NCI-H146 treated with DMSO at 0.1 percent for 48 hours (cell line): ENCODE measurements at regions not wholly inside any gene's neighbourhood (a gene's known extent, or its start where the extent isn't known, plus 50 kb on each side); places are given as distances from the start of the nearest gene placed in this dataset.
"Not testable (repeated sequence)": the region's sequence is repeated elsewhere in the genome, so short reads cannot be mapped to it uniquely, and the experiment has no call there.

Experiments used
- DNase-seq: peaks from one replicate; lab custom pipeline; 2025; ENCODE audit not compliant: unreplicated experiment; lab: John Stamatoyannopoulos, UW

DNA sequence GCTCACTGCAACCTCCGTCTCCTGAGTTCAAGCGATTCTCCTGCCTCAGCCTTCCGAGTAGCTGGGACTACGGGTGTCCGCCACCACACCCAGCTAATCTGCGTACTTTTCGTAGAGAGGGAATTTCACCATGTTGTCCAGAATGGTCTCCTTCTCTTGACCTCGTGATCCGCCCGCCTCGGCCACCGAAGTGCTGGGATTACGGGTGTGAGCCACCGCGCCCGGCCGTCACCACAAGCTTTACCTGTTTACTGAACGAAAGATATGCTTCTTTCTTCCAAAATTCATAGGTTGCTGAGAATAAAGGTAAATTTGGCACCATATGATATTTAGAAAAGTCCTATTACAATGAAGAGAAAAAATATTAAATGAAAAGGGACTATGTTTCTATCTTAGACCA, 333.5 kb upstream of the EPHA6 start:
- no peak for DNase-seq

DNA sequence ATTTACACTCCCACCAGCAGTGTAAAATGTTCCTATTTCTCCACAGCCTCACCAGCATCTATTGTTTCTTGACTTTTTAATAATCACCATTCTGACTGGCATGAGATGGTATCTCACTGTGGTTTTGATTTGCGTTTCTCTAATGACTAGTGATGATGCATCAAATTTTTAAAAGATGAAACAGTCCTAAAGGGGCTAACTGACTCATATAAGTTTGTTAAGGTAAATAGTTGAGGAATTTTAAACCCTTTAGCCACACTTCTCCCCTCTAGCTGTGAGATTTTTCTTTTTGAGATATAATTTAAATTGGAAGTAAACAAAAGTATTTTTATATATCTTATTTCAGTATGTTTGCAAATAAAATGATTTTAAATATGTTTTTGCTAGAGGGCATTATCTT, 331.2 kb upstream of the EPHA6 start:
- DNase-seq = not testable (repeated sequence)

DNA sequence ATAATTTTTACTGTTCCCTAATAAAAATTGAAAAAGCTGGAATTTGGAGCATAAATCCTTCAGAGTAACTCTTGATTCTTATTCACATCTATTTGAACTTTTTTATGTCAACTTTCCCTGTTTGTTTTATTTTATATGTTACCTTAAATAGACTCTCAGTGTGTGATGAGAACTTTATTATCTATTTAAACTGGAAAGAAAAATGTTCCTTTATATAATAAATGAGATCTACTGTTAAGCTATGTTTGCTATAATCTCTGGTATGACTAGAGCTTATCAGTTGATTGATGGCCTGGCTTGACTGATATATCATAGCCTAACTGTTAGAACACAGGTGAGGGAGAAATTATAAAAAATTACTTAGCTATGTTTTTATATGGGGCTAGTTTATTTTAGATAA, 330.6 kb upstream of the EPHA6 start:
- no peak for DNase-seq

DNA sequence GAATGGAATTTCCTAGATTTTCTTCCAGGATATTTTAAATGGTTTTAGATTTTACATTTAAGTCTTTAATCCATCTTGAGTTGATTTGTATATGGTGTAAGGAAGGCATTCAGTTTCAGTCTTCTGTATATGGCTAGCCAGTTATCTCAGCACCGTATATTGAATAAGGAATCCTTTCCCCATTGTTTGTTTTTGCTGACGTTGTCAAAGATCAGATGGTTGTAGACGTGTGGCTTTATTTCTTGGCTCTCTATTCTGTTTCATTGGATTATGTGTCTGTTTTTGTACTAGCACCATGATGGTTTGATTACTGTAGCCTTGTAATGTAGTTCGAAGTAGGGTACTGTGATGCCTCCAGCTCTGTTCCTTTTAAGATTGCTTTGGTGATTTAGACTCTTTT, 325.7 kb upstream of the EPHA6 start:
- no peak for DNase-seq

DNA sequence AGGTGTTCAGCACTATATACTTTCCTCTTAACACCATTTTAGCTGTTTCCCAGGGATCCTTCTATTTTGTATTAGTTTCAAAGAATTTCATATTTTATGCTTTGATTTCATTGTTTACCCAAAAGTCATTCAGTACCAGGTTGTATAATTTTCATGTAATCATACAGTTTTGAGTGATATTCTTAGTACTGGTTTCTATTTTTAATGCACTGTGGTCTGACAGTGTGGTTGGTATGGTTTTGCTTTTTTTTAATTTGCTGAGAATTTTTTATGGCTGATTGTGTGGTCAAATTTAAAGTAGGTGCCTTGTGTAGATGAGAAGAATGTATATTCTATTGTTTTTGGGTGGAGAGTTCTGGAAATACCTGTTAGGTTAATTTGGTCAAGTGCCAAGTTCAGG, 323.4 kb upstream of the EPHA6 start:
- DNase-seq = no peak

DNA sequence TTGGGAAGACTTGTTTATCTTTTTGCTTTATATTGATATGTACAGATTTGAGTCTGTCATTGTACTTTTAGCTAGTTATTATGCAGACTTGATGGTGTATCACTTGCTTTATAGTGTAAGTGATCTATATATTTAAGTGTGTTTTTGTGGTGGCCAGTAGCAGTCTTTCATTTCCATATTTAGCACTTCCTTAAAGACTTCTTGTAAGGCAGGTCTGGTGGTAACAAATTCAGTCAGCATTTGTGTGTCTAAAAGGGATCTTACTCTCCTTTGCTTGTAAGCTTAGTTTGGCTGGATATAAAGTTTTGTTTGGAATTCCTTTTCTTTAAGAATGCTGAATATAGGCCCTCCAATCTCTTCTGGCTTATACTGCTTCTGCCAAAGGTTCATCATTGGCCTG, 322.5 kb upstream of the EPHA6 start:
- no peak for DNase-seq

DNA sequence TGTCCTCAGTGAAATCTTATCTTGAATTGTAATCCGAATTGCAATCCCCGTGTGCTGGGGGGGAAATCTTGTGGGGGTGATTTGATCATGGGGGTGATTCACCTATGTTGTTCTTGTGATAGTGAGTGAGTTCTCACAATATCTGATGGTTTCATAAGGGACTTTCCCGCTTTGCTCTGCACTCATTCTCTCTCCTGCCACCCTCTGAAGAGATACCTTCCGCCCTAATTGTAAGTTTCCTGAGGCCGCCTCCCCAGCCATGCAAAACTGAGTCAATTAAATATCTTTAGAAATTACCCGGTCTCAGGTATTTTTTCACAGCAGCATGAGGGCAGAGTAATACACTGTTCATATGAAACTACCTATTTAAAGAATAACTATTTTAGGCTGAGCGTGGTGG, 304.1 kb upstream of the EPHA6 start:
- DNase-seq = no peak

DNA sequence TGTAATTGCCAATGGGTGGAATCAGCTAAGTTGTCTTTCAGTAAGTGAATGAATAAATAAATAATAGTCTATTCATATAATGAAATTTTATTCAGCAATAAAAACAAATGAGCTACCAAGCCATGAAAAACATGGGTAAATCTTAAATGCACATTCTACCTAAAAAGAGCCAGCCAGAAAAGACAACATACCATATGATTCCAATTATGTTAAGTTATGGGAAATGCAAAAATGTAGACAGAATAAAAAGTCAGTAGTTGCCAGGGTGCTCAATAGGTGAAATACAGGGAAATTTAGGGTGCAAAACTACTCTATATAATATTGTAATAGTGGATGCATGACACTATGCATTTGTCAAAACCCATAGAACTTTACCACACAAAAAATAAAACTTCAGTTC, 277.2 kb upstream of the EPHA6 start:
- DNase-seq = no peak

DNA sequence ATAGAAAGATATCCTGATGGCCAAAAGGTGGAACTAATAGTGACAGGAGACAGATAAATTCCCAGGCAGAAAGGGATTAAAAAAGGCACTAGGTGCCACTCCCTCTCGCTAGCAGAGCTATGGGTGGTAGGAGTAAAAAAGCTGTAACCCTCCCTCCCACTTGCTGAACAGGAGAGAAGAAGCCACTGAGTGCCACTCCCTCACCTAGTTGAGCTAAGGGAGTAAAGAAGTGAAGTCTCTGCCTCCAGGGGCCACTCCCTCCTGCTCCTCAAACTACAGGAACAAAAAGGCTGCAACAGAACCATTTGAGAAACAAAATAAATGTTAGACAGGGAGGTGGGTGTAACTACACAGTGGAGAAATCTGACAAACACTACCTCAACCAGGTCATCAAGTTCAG, 276.2 kb upstream of the EPHA6 start:
- DNase-seq = no peak

DNA sequence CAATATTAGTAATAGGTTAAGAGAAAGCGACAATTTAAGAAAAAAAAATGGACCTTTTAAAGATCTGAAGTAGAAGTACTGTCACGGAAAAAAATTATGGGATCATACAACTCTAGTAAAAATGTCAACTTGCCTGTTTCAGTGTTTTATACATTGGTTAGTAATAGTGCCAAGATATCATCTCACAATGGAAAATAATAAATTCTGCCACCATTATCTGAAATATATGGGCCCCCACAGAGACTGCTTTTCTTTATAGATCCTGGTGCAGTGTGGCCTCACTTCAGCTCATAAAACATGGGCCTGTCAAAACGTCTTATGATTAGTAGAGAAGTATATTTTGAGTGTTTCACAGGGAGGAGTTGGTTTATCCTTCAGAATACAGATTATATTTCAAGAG, 266.3 kb upstream of the EPHA6 start:
- DNase-seq = no peak

DNA sequence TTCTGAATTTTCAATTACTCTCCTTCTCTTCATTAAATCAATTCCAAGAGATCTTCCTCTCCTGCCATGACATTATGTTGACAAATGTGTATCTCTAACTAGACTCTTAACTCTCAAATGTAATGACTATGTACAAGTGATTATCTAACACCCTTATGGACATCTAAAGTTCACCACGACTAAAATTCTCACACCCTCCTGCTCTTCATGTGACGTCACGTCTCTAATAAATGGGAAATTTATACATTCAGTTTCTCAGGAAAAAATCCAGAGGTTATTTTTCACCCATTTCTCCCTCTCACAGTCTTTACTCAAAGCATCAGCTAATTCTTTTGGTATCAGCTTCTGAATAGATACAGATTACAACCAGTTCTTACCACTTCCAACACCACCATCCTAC, 237.5 kb upstream of the EPHA6 start:
- no peak for DNase-seq

DNA sequence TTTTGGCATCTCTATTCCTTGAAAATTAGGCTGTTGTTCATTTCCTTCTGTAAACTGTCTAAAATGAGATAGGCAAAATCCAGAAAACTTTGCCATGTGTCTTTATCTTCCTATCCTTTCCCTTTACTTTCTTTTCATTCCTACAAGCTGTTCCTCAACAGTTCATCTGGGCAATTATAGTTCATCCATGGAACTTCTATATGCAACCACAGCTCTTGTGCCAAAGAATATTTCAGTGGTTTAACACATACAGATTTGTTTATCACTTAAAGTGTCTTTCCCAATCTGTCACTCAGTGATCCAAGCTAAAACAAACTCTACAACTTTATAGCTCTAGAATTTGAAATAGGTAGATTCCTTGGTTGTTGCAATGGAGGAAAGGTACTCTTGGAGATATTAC, 230.3 kb upstream of the EPHA6 start:
- no peak for DNase-seq

DNA sequence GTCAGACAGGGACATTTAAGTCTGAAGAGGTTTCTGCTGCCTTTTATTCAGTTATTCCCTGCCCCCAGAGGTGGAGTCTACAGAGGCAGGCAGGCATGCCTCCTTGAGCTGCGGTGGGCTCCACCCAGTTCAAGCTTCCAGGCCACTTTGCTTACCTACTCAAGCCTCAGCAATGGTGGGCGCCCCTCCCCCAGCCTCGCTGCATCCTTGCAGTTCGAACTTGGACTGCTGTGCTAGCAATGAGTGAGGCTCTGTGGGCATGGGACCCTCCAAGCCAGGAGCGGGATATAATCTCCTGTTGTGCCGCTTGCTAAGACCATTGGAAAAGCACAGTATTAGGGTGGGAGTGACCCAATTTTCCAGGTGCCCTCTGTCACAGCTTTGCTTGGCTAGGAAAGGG, 207.5 kb upstream of the EPHA6 start:
- not testable (repeated sequence) for DNase-seq

DNA sequence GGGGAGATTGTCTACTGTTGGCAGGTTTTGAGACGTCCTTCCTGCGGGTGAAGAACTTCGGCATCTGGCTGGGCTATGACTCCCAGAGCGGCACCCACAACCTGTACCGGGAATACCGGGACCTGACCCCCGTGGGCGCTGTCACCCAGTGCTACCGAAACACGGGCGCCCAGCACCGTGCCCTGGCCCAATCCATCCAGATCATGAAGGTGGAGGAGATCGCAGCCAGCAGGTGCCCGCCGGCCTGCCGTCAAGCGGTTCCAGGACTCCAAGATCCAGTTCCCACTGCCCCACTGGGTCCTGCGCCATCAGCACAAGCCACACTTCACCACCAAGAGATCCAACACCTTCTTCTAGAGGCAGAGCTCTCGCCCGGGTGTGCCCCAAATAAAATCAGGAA, 194.9 kb upstream of the EPHA6 start:
- no peak for DNase-seq

DNA sequence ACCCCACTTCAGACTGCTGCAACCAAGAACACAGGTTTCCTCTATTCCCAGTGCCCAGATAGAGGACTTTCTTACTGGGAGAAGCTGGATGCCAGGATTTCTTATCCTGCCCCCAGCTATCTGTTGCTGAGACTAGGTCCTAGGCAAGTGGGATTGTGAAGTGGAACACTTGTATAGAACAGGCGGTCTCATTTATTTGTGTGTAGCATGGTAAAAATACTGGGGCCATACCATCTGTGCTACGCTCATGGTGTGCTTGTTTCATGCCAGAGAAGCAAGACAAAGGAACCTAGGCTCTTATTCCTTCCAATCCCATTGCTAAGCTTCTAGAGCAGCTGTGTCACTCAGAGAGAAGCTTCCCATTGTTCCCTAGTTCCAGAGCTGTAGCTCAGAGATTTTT, 191.5 kb upstream of the EPHA6 start:
- DNase-seq = no peak

DNA sequence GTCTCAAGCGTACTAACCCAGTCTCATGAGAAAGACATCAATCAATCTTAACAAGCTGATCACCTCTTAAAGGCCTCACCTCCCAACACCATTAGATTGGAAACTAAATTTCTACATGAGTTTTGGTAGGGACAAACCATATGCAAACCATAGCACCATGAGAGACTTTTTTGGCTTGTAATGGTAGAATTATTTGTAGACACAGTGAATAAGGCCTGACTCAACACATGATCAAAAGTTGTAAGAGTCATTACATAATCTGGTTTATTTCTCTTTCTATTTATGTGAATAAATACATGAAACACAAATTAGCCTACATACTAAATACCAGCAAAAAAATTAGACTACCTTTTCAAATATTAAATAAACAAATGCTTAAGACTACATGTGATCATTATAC, 183.3 kb upstream of the EPHA6 start:
- DNase-seq = no peak

DNA sequence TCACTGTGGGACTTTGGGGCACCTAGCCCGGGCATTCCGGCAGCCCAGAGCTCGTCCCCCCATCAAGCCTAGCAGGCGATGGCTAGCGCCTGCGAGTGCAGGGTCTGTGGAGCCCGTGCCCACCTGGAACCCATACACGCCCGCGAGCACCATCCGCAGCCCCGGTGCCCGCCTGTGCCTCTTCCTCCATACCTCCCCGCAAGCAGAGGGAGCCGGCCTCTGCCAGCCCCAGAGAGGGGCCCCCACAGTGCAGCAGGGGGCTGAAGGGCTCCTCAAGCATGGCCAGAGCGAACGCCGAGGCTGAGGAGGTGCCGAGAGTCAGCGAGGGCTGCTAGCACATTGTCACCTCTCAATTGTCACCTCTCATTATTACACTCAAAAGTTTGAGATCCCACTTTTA, 167.8 kb upstream of the EPHA6 start:
- no peak for DNase-seq

DNA sequence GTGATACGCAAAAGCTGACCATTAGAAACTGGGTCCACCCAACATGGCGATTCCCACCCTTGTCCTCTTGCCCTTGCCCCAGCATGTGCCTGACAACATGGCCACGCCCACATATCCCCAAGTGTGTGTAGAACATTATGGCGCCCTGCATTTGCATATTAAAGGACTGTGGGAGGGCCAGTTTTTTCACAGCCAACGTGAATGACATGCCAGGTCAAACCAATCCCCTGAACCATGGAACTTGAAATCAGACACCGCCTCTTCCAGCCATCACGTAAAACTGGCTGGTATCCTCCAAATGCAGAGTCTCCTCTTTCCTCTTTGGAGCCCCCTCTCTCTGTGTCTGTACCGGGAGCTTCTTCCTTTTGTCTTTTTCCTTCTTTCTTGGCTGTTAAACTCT, 156.7 kb upstream of the EPHA6 start:
- DNase-seq = no peak

DNA sequence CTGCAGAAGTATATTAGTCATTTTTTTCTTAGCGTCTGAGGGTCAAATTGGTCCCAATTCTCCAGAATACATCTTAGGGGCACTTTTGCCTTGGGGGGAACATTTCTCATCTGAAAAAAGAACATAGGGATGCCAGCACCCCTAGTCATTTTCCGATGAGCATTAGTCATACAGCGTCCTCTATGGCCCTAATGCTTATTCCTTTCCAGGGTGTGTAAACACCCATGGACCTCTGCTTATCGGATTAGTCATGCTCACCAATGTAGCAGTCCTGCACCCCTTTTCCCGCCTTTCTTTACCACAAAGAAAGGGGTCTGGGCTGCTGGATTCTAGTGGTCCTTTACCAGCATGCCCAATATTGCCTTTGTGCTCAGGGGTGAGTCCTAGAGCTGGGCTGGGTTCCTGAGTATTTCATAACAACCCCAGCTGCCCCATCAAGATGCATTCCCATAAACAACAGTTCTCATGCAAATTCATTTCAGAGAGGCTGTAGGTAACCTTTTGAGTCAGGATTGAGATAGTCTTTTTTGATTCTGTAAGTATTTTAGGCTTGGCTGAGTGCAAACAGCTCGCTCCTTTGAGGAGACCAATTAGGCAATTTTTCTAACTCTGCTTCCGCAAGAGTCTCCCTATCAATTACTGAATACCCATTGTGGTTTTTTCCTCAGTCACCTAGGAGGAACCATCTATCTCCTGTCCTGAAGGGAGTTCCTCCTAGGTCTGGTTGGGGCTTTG, 142.4 kb upstream of the EPHA6 start:
- DNase-seq = not testable (repeated sequence)

DNA sequence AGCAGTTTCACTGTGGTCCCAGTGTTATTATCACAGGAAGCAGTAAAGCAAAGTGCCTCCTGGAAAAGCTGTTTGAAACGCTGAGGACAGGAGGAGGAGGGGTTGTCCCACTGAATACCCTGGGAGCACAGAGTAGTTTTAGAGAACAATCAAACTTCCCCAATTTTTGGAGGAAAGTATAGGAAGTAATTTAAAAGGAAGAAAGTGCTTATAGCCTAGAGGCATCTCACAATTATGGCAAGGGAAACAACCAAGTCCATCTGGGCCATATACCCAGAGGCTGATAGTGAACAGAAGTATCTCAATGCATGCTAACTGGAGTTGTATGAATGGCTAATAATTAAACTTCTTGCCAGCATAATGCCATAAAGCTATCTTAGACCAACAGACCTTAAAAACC, 137.2 kb upstream of the EPHA6 start:
- DNase-seq = no peak

DNA sequence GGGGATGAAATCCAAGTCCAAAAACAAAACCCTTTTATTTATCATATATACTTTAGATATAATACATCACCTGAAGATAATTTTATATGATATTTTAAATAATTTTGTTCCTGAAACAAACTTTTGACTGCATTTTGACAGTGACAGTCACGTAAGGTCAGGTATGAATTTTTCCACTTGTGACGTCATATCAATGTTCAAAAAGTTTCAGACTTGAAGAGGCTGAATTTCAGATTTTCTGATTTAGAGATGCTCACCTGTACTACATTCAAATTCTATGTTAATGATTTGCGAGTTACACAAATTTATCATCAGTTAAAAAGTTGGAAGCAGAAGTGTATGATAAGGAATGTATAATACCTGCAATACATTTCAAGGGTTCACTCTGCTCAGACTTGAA, 136.1 kb upstream of the EPHA6 start:
- DNase-seq = no peak

DNA sequence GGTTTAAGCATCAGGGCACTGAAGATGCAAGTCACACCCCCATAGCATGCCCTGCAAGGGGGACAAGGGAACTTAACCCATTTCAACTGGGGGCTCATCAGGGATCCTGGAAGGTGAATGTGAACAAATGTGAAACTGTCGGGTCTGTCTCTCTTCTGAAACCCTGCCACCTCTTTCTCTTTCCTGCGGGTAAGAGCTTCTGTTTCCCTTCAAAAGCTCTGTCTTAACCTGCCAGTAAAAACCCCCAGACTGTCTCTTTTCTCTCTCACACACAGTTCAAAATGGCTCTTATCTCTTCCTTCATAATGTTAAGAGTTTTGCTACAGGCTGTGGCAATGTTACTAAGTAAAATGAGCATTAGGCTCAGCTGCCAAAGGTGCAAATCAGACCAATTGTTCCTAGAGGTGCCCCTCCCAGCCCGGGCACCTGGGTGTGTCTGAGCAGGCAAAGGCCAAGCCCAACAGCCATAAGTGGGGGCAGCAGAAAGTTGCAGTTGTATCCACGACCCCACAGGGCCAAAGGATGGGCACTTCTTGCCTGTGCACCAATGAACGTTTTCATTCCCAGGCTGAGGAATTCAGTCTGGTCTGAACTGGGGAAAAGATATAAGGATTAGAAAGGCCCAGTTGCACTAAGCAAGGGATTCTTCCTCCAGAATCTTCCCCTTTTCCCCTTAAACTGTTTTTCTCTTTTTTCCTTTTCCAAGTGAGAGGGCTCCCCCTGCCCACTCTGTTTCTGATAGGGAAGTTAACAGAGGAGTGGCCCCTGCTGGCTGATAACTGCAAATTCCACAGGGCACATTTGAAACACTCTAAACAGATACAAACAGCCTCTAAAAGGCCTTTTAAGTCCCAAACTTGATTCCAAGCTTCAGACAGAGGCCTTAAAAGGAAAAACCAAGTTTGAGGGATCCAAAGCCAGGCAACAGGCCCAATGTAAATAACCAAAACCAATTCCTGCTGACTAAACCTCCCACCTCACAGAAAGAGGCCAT, 113.8 kb upstream of the EPHA6 start:
- DNase-seq = no peak
